ENCODE measurements at regions not wholly inside any gene's neighbourhood (a gene's known extent, or its start where the extent isn't known, plus 50 kb on each side); places are given as distances from the start of the nearest gene placed in this dataset.
"Not testable (repeated sequence)": the region's sequence is repeated elsewhere in the genome, so short reads cannot be mapped to it uniquely, and the experiment has no call there.

DNA sequence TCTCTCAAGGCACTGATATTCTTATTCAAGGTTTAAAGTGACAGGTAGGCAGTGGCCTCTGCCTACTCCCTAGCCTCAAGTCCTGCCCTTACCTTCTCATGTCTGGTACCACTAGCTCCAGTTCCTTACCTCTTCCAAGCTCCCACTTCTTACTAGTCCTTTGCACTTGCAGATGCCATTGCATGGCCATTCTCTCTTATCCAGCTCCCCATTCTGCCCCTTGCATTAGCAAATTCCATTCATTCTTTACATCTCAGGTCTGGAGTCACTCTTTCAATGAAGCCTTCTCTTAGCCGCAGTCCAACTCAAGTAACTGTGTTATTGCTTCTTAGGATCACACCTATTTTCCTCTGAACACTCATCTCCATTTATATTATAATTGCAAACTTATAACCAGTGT, 807.1 kb downstream of the EDEM1 start:
- Mint-ChIP-seq H3K4me3 (ENCODE audit: low read depth) (no peak overlapping the region), H3K4me1 (ENCODE audit: low read depth) (peaks cover 1% of the 10 kb centered on the region), H3K9me3 (ENCODE audit: low read depth) (peaks cover 5% of the 10 kb centered on the region), H3K27me3 (no peaks in the 10 kb centered on the region), H3K36me3 (ENCODE audit: insufficient read depth) (no peaks in the 10 kb centered on the region), H3K27ac (no peak overlapping the region)
- DNase-seq (ENCODE audit: low spot score, unreplicated experiment), result no peak
- no peak for TF ChIP-seq CTCF (IDR thresholded peaks at IDR 0.05; ENCODE audit: unreplicated experiment)

DNA sequence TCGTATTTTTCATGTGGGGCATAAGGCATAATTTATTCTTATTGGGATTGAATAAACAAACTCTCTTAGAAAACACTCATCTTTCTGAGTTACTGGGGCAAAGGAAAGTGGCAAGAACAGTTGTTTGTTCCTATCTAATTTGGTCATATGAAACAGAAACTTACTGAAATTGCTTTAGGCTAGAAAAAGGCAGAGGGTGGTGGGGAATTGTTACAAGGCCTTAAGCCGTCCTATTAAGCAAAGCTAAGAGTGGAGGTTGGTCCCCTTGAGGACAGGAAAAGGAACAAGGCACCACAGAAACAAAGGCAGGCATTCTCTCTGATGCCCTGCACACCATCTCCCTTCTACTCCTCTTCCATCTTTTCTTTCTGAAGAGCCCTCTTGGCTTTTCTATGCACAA, 830.9 kb downstream of the EDEM1 start:
- TF ChIP-seq CTCF (IDR thresholded peaks at IDR 0.05; ENCODE audit: unreplicated experiment), result no peak
- no peak for DNase-seq (ENCODE audit: low spot score, unreplicated experiment)
- Mint-ChIP-seq H3K27ac (no peak overlapping the region), H3K36me3 (ENCODE audit: insufficient read depth) (peaks cover 2% of the 10 kb centered on the region), H3K9me3 (ENCODE audit: low read depth) (peaks cover 10% of the 10 kb centered on the region), H3K4me3 (ENCODE audit: low read depth) (no peak overlapping the region), H3K27me3 (no peaks in the 10 kb centered on the region), H3K4me1 (ENCODE audit: low read depth) (no peaks in the 10 kb centered on the region)

DNA sequence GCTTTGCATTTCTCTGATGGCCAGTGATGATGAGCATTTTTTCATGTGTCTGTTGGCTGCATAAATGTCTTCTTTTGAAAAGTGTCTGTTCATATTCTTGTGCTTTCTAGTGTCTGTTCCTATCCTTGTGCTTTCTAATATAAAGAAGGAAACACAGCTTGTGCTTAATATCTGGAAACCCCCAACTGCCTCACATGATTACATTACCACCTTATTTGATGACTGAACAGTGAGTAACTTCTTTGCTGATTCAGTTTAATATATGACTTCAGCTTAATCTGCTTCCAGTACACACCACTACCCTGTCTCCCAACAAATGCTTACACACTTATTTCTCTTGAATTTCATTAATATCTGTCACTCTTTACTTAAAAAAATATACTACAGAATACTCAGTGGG, 835.1 kb downstream of the EDEM1 start:
- no peak for DNase-seq (ENCODE audit: low spot score, unreplicated experiment)
- H3K4me1 Mint-ChIP-seq (ENCODE audit: low read depth), result no peaks in the 10 kb centered on the region
- H3K27ac Mint-ChIP-seq, result no peak overlapping the region
- H3K27me3 Mint-ChIP-seq, result no peaks in the 10 kb centered on the region
- TF ChIP-seq CTCF (IDR thresholded peaks at IDR 0.05; ENCODE audit: unreplicated experiment), result no peak
- H3K4me3 Mint-ChIP-seq (ENCODE audit: low read depth), result no peak overlapping the region
- H3K9me3 Mint-ChIP-seq (ENCODE audit: low read depth), result peaks cover 10% of the 10 kb centered on the region
- no peaks in the 10 kb centered on the region for H3K36me3 Mint-ChIP-seq (ENCODE audit: insufficient read depth)

DNA sequence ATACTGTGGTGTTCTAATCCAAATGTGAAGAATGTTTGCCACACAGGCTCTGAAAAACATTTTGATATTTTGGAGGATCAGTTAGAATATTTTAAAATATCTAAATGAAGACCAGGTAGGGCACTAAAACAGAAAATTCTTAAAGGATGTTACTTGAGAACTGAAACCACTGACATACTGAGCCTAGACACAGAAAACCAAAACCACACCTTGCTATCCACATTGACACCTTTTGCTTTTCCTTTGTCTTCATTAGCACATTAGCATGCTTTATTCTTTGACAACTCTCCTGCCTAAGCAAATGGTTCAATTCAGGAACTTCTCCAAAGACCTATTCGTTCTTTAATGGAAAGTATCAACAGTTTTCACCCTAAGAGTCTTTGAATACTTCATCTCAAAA, 835.9 kb upstream of the GRM7 start:
- no peak for TF ChIP-seq CTCF (IDR thresholded peaks at IDR 0.05; ENCODE audit: unreplicated experiment)
- Mint-ChIP-seq H3K36me3 (ENCODE audit: insufficient read depth) (no peaks in the 10 kb centered on the region), H3K4me3 (ENCODE audit: low read depth) (no peak overlapping the region), H3K4me1 (ENCODE audit: low read depth) (no peaks in the 10 kb centered on the region), H3K27me3 (no peaks in the 10 kb centered on the region), H3K27ac (no peak overlapping the region), H3K9me3 (ENCODE audit: low read depth) (peaks cover 10% of the 10 kb centered on the region)
- DNase-seq (ENCODE audit: low spot score, unreplicated experiment), result no peak

- H3K27me3 Mint-ChIP-seq; H3K4me1 Mint-ChIP-seq (ENCODE audit: low read depth); H3K36me3 Mint-ChIP-seq (ENCODE audit: insufficient read depth); H3K4me3 Mint-ChIP-seq (ENCODE audit: low read depth); H3K27ac Mint-ChIP-seq; DNase-seq (ENCODE audit: low spot score, unreplicated experiment): not testable (repeated sequence)
- H3K9me3 Mint-ChIP-seq (ENCODE audit: low read depth), result peaks cover 23% of the 10 kb centered on the region
Measured at GRCh38 chr3:6030648-6031047, 830.3 kb upstream of the GRM7 start.

GRCh38 chr3:6035626-6036025, 825.3 kb upstream of the GRM7 start:
- H3K4me1 Mint-ChIP-seq (ENCODE audit: low read depth), result no peaks in the 10 kb centered on the region
- no peak for DNase-seq (ENCODE audit: low spot score, unreplicated experiment)
- no peak overlapping the region for H3K27ac Mint-ChIP-seq
- H3K27me3 Mint-ChIP-seq, result no peaks in the 10 kb centered on the region
- peaks cover 2% of the 10 kb centered on the region for H3K36me3 Mint-ChIP-seq (ENCODE audit: insufficient read depth)
- no peak for TF ChIP-seq CTCF (IDR thresholded peaks at IDR 0.05; ENCODE audit: unreplicated experiment)
- peaks cover 25% of the 10 kb centered on the region for H3K9me3 Mint-ChIP-seq (ENCODE audit: low read depth)
- H3K4me3 Mint-ChIP-seq (ENCODE audit: low read depth), result no peak overlapping the region
